ENCODE measurements at regions not wholly inside any gene's neighbourhood (a gene's known extent, or its start where the extent isn't known, plus 50 kb on each side); places are given as distances from the start of the nearest gene placed in this dataset.

GRCh38 chr5:113917997-113918396 is 404.5 kb downstream of the YTHDC2 start:
- DNase-seq: no peak

- DNase-seq: no peak
These were observed 408.8 kb downstream of the YTHDC2 start for GRCh38 chr5:113922343-113922742.

- DNase-seq: no peak
These were observed 422.0 kb downstream of the YTHDC2 start for GRCh38 chr5:113935453-113935852.

- no peak for DNase-seq
These were observed 423.8 kb downstream of the YTHDC2 start for GRCh38 chr5:113937301-113937700.

GRCh38 chr5:113939988-113940387 is 421.9 kb upstream of the KCNN2 start:
- peak; percentile 48 for DNase-seq

- no peak for DNase-seq
These were observed 411.7 kb upstream of the KCNN2 start for GRCh38 chr5:113950186-113950585.

- DNase-seq: no peak
These were observed 396.6 kb upstream of the KCNN2 start for GRCh38 chr5:113965225-113965624.

GRCh38 chr5:113969901-113970300 is 392.0 kb upstream of the KCNN2 start:
- no peak for DNase-seq

- DNase-seq: no peak
These were observed 390.4 kb upstream of the KCNN2 start for GRCh38 chr5:113971454-113971853.

- DNase-seq: no peak
These were observed 386.9 kb upstream of the KCNN2 start for GRCh38 chr5:113974976-113975375.

- no peak for DNase-seq
These were observed 376.9 kb upstream of the KCNN2 start for GRCh38 chr5:113984928-113985327.

- DNase-seq: no peak
These were observed 376.4 kb upstream of the KCNN2 start for GRCh38 chr5:113985505-113985904.

- no peak for DNase-seq
These were observed 372.5 kb upstream of the KCNN2 start for GRCh38 chr5:113989278-113989912.

- DNase-seq: no peak
These were observed 372.0 kb upstream of the KCNN2 start for GRCh38 chr5:113989913-113990305.

- DNase-seq: no peak
These were observed 360.8 kb upstream of the KCNN2 start for GRCh38 chr5:114001076-114001475.

- DNase-seq: no peak
These were observed 355.3 kb upstream of the KCNN2 start for GRCh38 chr5:114006582-114006981.

GRCh38 chr5:114007678-114008077 is 354.2 kb upstream of the KCNN2 start:
- no peak for DNase-seq

GRCh38 chr5:114010362-114010761 is 351.5 kb upstream of the KCNN2 start:
- DNase-seq: no peak

GRCh38 chr5:114018186-114018585 is 343.7 kb upstream of the KCNN2 start:
- DNase-seq: peak; percentile 11

GRCh38 chr5:114038756-114039155 is 323.1 kb upstream of the KCNN2 start:
- peak; percentile 22 for DNase-seq

- no peak for DNase-seq
These were observed 311.8 kb upstream of the KCNN2 start for GRCh38 chr5:114050087-114050486.

GRCh38 chr5:114053372-114053771 is 308.5 kb upstream of the KCNN2 start:
- DNase-seq: no peak

- peak; percentile 31 for DNase-seq
These were observed 307.3 kb upstream of the KCNN2 start for GRCh38 chr5:114054594-114054993.

- DNase-seq: peak; percentile 91
These were observed 306.3 kb upstream of the KCNN2 start for GRCh38 chr5:114055318-114056184.

GRCh38 chr5:114056185-114056538 is 305.7 kb upstream of the KCNN2 start:
- DNase-seq: peak; percentile 43
